ENCODE measurements at regions not wholly inside any gene's neighbourhood (a gene's known extent, or its start where the extent isn't known, plus 50 kb on each side); places are given as distances from the start of the nearest gene placed in this dataset.
A peak's percentile ranks its signal among the peaks of the same experiment; 100 is the strongest.

DNA sequence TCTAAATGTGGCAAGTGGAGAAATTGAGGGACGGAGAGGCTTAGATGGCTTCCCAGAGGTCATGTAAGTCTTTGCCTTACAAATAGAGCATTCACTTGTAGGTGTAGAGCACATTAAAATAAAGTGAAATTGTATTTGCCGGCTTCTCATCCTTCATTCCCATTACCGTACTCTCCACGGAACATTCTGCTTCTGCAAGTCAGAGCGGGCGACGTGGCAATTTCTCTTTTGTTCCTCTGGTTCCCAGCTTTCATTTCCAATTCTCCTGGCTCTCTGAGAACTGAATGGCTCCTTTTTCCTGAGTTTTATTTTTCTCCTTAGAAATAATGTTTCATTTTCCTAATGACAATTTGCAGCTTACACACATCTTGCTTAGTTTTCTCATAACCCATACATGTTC is 51.3 kb upstream of the PFKP start:
- Mint-ChIP-seq H3K4me3 (ENCODE audit: unreplicated experiment) (no peak overlapping the region), H3K36me3 (ENCODE audit: unreplicated experiment) (no peaks in the 10 kb centered on the region), H3K9me3 (ENCODE audit: unreplicated experiment) (peaks cover 6% of the 10 kb centered on the region), H3K4me1 (ENCODE audit: unreplicated experiment) (peaks cover 6% of the 10 kb centered on the region), H3K27ac (ENCODE audit: unreplicated experiment) (no peak overlapping the region), H3K27me3 (ENCODE audit: unreplicated experiment) (peaks cover 27% of the 10 kb centered on the region)
- no peak for DNase-seq (ENCODE audit: extremely low spot score, unreplicated experiment)
- no peak for TF ChIP-seq CTCF (IDR thresholded peaks at IDR 0.05)

- Mint-ChIP-seq H3K27ac (ENCODE audit: unreplicated experiment) (no peak overlapping the region), H3K27me3 (ENCODE audit: unreplicated experiment) (peaks cover 27% of the 10 kb centered on the region), H3K4me3 (ENCODE audit: unreplicated experiment) (no peak overlapping the region), H3K4me1 (ENCODE audit: unreplicated experiment) (peaks cover 6% of the 10 kb centered on the region), H3K36me3 (ENCODE audit: unreplicated experiment) (no peaks in the 10 kb centered on the region), H3K9me3 (ENCODE audit: unreplicated experiment) (peaks cover 6% of the 10 kb centered on the region)
- DNase-seq (ENCODE audit: extremely low spot score, unreplicated experiment), result peak; percentile 34
- TF ChIP-seq CTCF (IDR thresholded peaks at IDR 0.05), result no peak
Measured at GRCh38 chr10:3014968-3015367, 52.4 kb upstream of the PFKP start.

- Mint-ChIP-seq H3K4me3 (ENCODE audit: unreplicated experiment) (no peak overlapping the region), H3K27ac (ENCODE audit: unreplicated experiment) (no peak overlapping the region), H3K4me1 (ENCODE audit: unreplicated experiment) (peaks cover 6% of the 10 kb centered on the region), H3K27me3 (ENCODE audit: unreplicated experiment) (peaks cover 29% of the 10 kb centered on the region), H3K36me3 (ENCODE audit: unreplicated experiment) (no peaks in the 10 kb centered on the region), H3K9me3 (ENCODE audit: unreplicated experiment) (peaks cover 6% of the 10 kb centered on the region)
- peak; percentile 57 for DNase-seq (ENCODE audit: extremely low spot score, unreplicated experiment)
- no peak for TF ChIP-seq CTCF (IDR thresholded peaks at IDR 0.05)
Measured at GRCh38 chr10:3012223-3012622, 55.1 kb upstream of the PFKP start.

DNA sequence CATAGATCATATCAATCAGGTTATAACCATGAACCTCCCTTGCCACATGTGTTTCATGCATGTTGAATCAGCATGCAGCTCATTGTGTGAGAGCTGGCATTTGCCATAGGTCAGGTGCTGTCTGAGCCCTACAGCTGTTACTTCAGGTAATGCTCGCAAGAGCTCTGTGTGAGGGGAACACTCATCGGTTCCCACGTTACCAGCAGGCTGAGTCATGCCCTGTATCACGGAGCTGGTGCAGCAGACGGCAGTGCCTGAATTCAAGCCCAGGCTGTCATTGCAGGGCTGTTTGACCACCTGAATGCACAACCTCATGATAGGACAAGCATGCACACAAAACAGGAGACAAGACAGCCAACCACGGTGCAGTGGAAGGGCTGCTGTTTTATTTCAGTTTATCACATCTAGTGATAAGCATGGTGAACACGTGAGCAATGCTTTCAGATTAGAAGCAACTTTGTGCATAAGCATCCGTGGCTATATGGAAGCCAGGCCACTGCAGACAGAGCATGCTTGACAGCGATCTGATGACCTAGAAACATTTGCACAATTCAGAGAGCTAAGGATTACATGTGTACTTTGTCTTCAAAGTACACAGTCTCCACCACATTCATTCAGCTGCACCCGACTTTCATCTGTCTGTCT is 56.4 kb upstream of the PFKP start:
- Mint-ChIP-seq H3K4me3 (ENCODE audit: unreplicated experiment) (no peak overlapping the region), H3K4me1 (ENCODE audit: unreplicated experiment) (peaks cover 9% of the 10 kb centered on the region), H3K9me3 (ENCODE audit: unreplicated experiment) (peaks cover 6% of the 10 kb centered on the region), H3K27ac (ENCODE audit: unreplicated experiment) (no peak overlapping the region), H3K27me3 (ENCODE audit: unreplicated experiment) (peaks cover 33% of the 10 kb centered on the region), H3K36me3 (ENCODE audit: unreplicated experiment) (no peaks in the 10 kb centered on the region)
- TF ChIP-seq CTCF (IDR thresholded peaks at IDR 0.05), result no peak
- DNase-seq (ENCODE audit: extremely low spot score, unreplicated experiment), result peak; percentile 62

- Mint-ChIP-seq H3K27me3 (ENCODE audit: unreplicated experiment) (peaks cover 32% of the 10 kb centered on the region), H3K36me3 (ENCODE audit: unreplicated experiment) (no peaks in the 10 kb centered on the region), H3K9me3 (ENCODE audit: unreplicated experiment) (peaks cover 6% of the 10 kb centered on the region), H3K4me3 (ENCODE audit: unreplicated experiment) (no peak overlapping the region), H3K4me1 (ENCODE audit: unreplicated experiment) (peaks cover 8% of the 10 kb centered on the region), H3K27ac (ENCODE audit: unreplicated experiment) (no peak overlapping the region)
- peak; percentile 48 for DNase-seq (ENCODE audit: extremely low spot score, unreplicated experiment)
- TF ChIP-seq CTCF (IDR thresholded peaks at IDR 0.05), result no peak
Measured at GRCh38 chr10:3010334-3010733, 57.0 kb upstream of the PFKP start.
